Liver (tissue), 8 donors: ENCODE measurements at regions not wholly inside any gene's neighbourhood (a gene's known extent, or its start where the extent isn't known, plus 50 kb on each side); places are given as distances from the start of the nearest gene placed in this dataset.
A peak's percentile ranks its signal among the peaks of the same experiment; 100 is the strongest.

ENCODE experiments used
- DNase-seq: peaks from one replicate; pipeline ENCODE4 v3.0.0-alpha.2; 2017; ENCODE audit warnings: low spot score
- H3K27ac ChIP-seq, 2 donors: one replicate each; pipeline ENCODE4 v1.7.0; 2013; ENCODE audit warnings: inconsistent platforms in 2 of 2, low read length in 2 of 2, control low read depth in 1 of 2, low read depth in 1 of 2, mild to moderate bottlenecking in 1 of 2
- H3K27me3 ChIP-seq, 4 donors: one replicate each; pipeline versions ENCODE4 v1.6.1 to v1.7.0; 2013; ENCODE audit warnings: low read length in 3 of 4, inconsistent platforms in 1 of 4, mild to moderate bottlenecking in 1 of 4, moderate library complexity in 1 of 4; ENCODE audit not compliant: control insufficient read depth in 4 of 4, insufficient read depth in 4 of 4
- H3K36me3 ChIP-seq, 4 donors: one replicate each; pipeline versions ENCODE4 v1.6.1 to v1.7.0; 2013; ENCODE audit warnings: low read length in 3 of 4, mild to moderate bottlenecking in 3 of 4, low read depth in 1 of 4, moderate library complexity in 1 of 4; ENCODE audit not compliant: control insufficient read depth in 4 of 4, insufficient read depth in 3 of 4
- H3K4me1 ChIP-seq, 4 donors: one replicate each; pipeline versions ENCODE4 v1.6.1 to v1.7.0; 2013; ENCODE audit warnings: low read length in 3 of 4, mild to moderate bottlenecking in 3 of 4, moderate library complexity in 1 of 4; ENCODE audit not compliant: control insufficient read depth in 4 of 4, insufficient read depth in 4 of 4
- H3K4me3 ChIP-seq, 3 donors: one replicate each; pipeline versions ENCODE4 v1.6.1 to v1.7.0; 2013; ENCODE audit warnings: low read length in 3 of 3, control low read depth in 1 of 3, low read depth in 1 of 3, mild to moderate bottlenecking in 1 of 3
- H3K9ac ChIP-seq, 2 donors: one replicate each; pipeline ENCODE4 v1.7.0; 2013; ENCODE audit warnings: low read length in 2 of 2, mild to moderate bottlenecking in 2 of 2, moderate library complexity in 2 of 2, control low read depth in 1 of 2, low read depth in 1 of 2
- H3K9me3 ChIP-seq, 4 donors: one replicate each; pipeline versions ENCODE4 v1.6.1 to v1.7.0; 2013; ENCODE audit warnings: low read length in 3 of 4; ENCODE audit not compliant: control insufficient read depth in 4 of 4
- ATF3 ChIP-seq: IDR thresholded peaks from 2 replicates; pipeline ENCODE4 v1.6.1; 2016; ENCODE audit warnings: antibody characterized with exemption
- CTCF ChIP-seq: fragments of 150-350 bp; IDR thresholded peaks from 2 replicates; pipeline ENCODE4 v1.5.1; 2017; ENCODE audit warnings: improper control_type of control experiment, low read depth, low read length; ENCODE audit not compliant: missing input control
- EGR1 ChIP-seq, 2 donors: IDR thresholded peaks; 2 replicates each; pipeline ENCODE4 v1.6.1; 2016 to 2018; ENCODE audit warnings: antibody characterized with exemption in 2 of 2, low read depth in 2 of 2
- FOXA1 ChIP-seq: IDR thresholded peaks from 2 replicates; pipeline ENCODE4 v1.6.1; 2016; ENCODE audit warnings: antibody characterized with exemption
- FOXA2 ChIP-seq: IDR thresholded peaks from 2 replicates; pipeline ENCODE4 v1.6.1; 2016; ENCODE audit warnings: antibody characterized with exemption
- GABPA ChIP-seq, 2 donors: IDR thresholded peaks in 1 of 2; conservative IDR thresholded peaks in 1 of 2; 2 replicates each; pipeline ENCODE4 v1.6.1; 2016; ENCODE audit warnings: antibody characterized with exemption in 2 of 2, mild to moderate bottlenecking in 1 of 2, moderate library complexity in 1 of 2
- HNF4A ChIP-seq, 2 donors: conservative IDR thresholded peaks; 2 replicates each; pipeline ENCODE4 v1.6.1; 2016; ENCODE audit warnings: antibody characterized with exemption in 2 of 2, mild to moderate bottlenecking in 2 of 2
- HNF4G ChIP-seq: IDR thresholded peaks from 2 replicates; pipeline ENCODE4 v1.6.1; 2016; ENCODE audit warnings: antibody characterized with exemption
- JUND ChIP-seq, 2 donors: IDR thresholded peaks; 2 replicates each; pipeline ENCODE4 v1.6.1; 2016; ENCODE audit warnings: antibody characterized with exemption in 2 of 2
- MAX ChIP-seq: IDR thresholded peaks from 2 replicates; pipeline ENCODE4 v1.6.1; 2016; ENCODE audit warnings: antibody characterized with exemption
- NR2F2 ChIP-seq: IDR thresholded peaks from 2 replicates; pipeline ENCODE4 v1.6.1; 2016; ENCODE audit warnings: antibody characterized with exemption
- RAD21 ChIP-seq, 2 donors: IDR thresholded peaks; 2 replicates each; pipeline ENCODE4 v1.6.1; 2016; ENCODE audit warnings: antibody characterized with exemption in 2 of 2, mild to moderate bottlenecking in 2 of 2
- TAF1 ChIP-seq: conservative IDR thresholded peaks from 2 replicates; pipeline ENCODE4 v1.6.1; 2016; ENCODE audit warnings: antibody characterized with exemption, mild to moderate bottlenecking
- ZBTB33 ChIP-seq: IDR thresholded peaks from 2 replicates; pipeline ENCODE4 v1.6.1; 2016; ENCODE audit warnings: antibody characterized with exemption
- WGBS: extraction: QIAGEN DNeasy Blood & Tissue Kit; methylation state at CpG from one replicate; pipeline ENCODE4 v1.1.7; 2013; 5-methylcytosine and 5-hydroxymethylcytosine counted together
- donor health status: healthy.
- donor health status: healthy.
- donor health status: healthy.
- donor health status: healthy.
- donor health status: healthy.

GRCh38 chr3:46116996-46117395 is 89.7 kb upstream of the XCR1 start:
- no peaks in the 10 kb centered on the region for H3K27me3 ChIP-seq
- TF ChIP-seq ATF3 (no peak), JUND (IDR thresholded peaks at IDR 0.05) (no peak), FOXA2 (no peak), NR2F2 (no peak), EGR1 (IDR thresholded peaks at IDR 0.05; ENCODE audit: low read depth in 2 of 2) (no peak), CTCF (no peak), TAF1 (no peak), RAD21 (IDR thresholded peaks at IDR 0.05) (no peak), FOXA1 (no peak), ZBTB33 (no peak), HNF4A (conservative IDR thresholded peaks at IDR 0.05) (no peak)
- no peak for DNase-seq
- H3K4me1 ChIP-seq = peaks cover 0 to 4% (median 0%) of the 10 kb centered on the region in 4 donors
- WGBS = 92% methylated on average over 4 of the region's 4 CpGs
- no peaks in the 10 kb centered on the region for H3K36me3 ChIP-seq
- H3K4me3 ChIP-seq = no peak overlapping the region
- no peak overlapping the region for H3K9ac ChIP-seq
- no peak overlapping the region for H3K27ac ChIP-seq
- H3K9me3 ChIP-seq = no peaks in the 10 kb centered on the region

GRCh38 chr3:46114323-46114988 is 87.2 kb upstream of the XCR1 start:
- Histone ChIP-seq H3K9ac (no peak overlapping the region), H3K4me3 (no peak overlapping the region), H3K9me3 (no peaks in the 10 kb centered on the region), H3K36me3 (no peaks in the 10 kb centered on the region), H3K4me1 (peaks cover 0 to 4% (median 0%) of the 10 kb centered on the region in 4 donors), H3K27me3 (no peaks in the 10 kb centered on the region), H3K27ac (peak overlapping the region in 1 of 2 donors; percentile 56)
- 10% methylated on average over 1 of the region's 1 CpG for WGBS
- no peak for DNase-seq
- no peak for TF ChIP-seq GABPA (IDR thresholded peaks at IDR 0.05 in 1 of 2, conservative IDR thresholded peaks at IDR 0.05 in 1 of 2)
- TF ChIP-seq CTCF = no peak
- TF ChIP-seq RAD21 (IDR thresholded peaks at IDR 0.05) = no peak
- TF ChIP-seq MAX = no peak
- no peak for TF ChIP-seq FOXA2
- peak in 1 of 2 donors; percentile 6 for TF ChIP-seq HNF4A (conservative IDR thresholded peaks at IDR 0.05)
- no peak for TF ChIP-seq HNF4G
- no peak for TF ChIP-seq ATF3
